ENCODE measurements at regions not wholly inside any gene's neighbourhood (a gene's known extent, or its start where the extent isn't known, plus 50 kb on each side); places are given as distances from the start of the nearest gene placed in this dataset.

DNA sequence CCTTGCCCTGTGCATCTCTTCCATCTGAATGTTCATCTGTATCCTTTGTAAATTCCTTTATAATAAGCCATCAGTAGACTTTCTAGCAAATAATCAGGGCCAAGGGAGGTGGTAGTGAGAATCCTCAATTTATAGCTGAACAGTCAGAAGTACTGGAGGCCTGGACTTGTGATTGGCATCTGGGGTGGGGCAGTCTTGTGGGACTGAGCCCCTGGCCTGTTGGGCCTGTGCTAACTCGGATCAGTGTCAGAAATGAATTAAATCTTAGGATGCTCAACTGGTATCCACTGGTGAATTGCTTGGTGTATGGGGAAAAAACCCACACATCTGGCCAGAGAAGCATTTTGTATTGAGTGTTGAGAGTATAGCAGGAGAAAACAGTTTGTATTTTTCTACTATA lies 481.8 kb downstream of the GLRX3 start:
- ChIA-PET CTCF (no interaction called here), POLR2A (no interaction called here)
- Histone ChIP-seq H3K4me3 (no peak overlapping the region), H3K4me2 (no peak overlapping the region), H3K27ac (no peak overlapping the region), H3K9me3 (no peaks in the 10 kb centered on the region; the same call in 2 of the 3 replicates), H3K4me1 (no peaks in the 10 kb centered on the region)
- TF ChIP-seq MYC (IDR thresholded peaks at IDR 0.05; ENCODE audit: borderline replicate concordance, low read length), result no peak
- TF ChIP-seq ZFP36 (IDR thresholded peaks at IDR 0.05; ENCODE audit: borderline replicate concordance, partially characterized antibody), result no peak
- no peak for TF ChIP-seq HOXA7 (CRISPR knock-in tag; IDR thresholded peaks at IDR 0.05)
- TF ChIP-seq CBX8 (IDR thresholded peaks at IDR 0.05), result no peak
- TF ChIP-seq FOSB (CRISPR knock-in tag; IDR thresholded peaks at IDR 0.05), result no peak
- TF ChIP-seq, protein P1, sequence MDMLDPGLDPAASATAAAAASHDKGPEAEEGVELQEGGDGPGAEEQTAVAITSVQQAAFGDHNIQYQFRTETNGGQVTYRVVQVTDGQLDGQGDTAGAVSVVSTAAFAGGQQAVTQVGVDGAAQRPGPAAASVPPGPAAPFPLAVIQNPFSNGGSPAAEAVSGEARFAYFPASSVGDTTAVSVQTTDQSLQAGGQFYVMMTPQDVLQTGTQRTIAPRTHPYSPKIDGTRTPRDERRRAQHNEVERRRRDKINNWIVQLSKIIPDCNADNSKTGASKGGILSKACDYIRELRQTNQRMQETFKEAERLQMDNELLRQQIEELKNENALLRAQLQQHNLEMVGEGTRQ (IDR thresholded peaks at IDR 0.05), result no peak
- no peak for TF ChIP-seq ZSCAN20 (CRISPR knock-in tag; IDR thresholded peaks at IDR 0.05)
- TF ChIP-seq BHLHE40 (IDR thresholded peaks at IDR 0.05; ENCODE audit: low read depth, low read length), result no peak
- TF ChIP-seq, protein P2, sequence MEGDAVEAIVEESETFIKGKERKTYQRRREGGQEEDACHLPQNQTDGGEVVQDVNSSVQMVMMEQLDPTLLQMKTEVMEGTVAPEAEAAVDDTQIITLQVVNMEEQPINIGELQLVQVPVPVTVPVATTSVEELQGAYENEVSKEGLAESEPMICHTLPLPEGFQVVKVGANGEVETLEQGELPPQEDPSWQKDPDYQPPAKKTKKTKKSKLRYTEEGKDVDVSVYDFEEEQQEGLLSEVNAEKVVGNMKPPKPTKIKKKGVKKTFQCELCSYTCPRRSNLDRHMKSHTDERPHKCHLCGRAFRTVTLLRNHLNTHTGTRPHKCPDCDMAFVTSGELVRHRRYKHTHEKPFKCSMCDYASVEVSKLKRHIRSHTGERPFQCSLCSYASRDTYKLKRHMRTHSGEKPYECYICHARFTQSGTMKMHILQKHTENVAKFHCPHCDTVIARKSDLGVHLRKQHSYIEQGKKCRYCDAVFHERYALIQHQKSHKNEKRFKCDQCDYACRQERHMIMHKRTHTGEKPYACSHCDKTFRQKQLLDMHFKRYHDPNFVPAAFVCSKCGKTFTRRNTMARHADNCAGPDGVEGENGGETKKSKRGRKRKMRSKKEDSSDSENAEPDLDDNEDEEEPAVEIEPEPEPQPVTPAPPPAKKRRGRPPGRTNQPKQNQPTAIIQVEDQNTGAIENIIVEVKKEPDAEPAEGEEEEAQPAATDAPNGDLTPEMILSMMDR (IDR thresholded peaks at IDR 0.05), result no peak
- ATAC-seq (no peak), FAIRE-seq (no peak), DNase-seq (ENCODE audit: low read depth in 1 of 2, low spot score in 1 of 2) (no peak)
- 6% methylated on average over 1 of the region's 1 CpG for WGBS (ENCODE audit: missing lambda C conversion rate)

DNA sequence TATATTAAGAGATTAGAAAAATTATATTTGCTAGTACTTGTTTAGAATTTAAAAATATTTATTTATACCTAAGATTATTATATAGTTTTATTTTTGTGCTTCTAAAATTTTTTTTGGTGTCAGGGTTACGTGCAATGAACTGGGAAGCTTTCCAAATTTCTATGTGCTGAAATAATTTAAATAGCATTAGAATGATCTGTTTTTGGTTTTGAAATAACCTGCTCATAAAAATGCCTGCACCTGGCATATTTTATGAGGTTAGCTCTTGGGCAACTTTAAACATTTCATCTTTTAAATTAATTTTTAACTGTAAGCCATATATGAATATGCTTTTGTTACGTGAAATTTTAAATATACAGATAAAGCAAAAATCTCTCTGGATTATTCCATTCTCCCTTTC lies 482.5 kb downstream of the GLRX3 start:
- Histone ChIP-seq H3K4me2 (no peak overlapping the region), H3K4me3 (no peak overlapping the region), H3K9me3 (no peaks in the 10 kb centered on the region; the same call in 2 of the 3 replicates), H3K4me1 (no peaks in the 10 kb centered on the region), H3K27ac (no peak overlapping the region)
- CTCF ChIA-PET, result no interaction called here
- TF ChIP-seq SREBF2 (IDR thresholded peaks at IDR 0.05) (no peak), RAD21 (conservative IDR thresholded peaks at IDR 0.05 in 1 of 2, IDR thresholded peaks at IDR 0.05 in 1 of 2) (no peak), JUN (IDR thresholded peaks at IDR 0.05) (no peak), CEBPB (IDR thresholded peaks at IDR 0.05) (no peak), HOXB5 (CRISPR knock-in tag; IDR thresholded peaks at IDR 0.05) (no peak)
- TF ChIP-seq, protein P3, sequence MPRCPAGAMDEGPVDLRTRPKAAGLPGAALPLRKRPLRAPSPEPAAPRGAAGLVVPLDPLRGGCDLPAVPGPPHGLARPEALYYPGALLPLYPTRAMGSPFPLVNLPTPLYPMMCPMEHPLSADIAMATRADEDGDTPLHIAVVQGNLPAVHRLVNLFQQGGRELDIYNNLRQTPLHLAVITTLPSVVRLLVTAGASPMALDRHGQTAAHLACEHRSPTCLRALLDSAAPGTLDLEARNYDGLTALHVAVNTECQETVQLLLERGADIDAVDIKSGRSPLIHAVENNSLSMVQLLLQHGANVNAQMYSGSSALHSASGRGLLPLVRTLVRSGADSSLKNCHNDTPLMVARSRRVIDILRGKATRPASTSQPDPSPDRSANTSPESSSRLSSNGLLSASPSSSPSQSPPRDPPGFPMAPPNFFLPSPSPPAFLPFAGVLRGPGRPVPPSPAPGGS (IDR thresholded peaks at IDR 0.05), result no peak
- TF ChIP-seq, protein P4, sequence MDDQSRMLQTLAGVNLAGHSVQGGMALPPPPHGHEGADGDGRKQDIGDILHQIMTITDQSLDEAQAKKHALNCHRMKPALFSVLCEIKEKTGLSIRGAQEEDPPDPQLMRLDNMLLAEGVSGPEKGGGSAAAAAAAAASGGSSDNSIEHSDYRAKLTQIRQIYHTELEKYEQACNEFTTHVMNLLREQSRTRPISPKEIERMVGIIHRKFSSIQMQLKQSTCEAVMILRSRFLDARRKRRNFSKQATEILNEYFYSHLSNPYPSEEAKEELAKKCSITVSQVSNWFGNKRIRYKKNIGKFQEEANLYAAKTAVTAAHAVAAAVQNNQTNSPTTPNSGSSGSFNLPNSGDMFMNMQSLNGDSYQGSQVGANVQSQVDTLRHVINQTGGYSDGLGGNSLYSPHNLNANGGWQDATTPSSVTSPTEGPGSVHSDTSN (IDR thresholded peaks at IDR 0.05), result no peak
- FAIRE-seq (no peak), ATAC-seq (no peak), DNase-seq (ENCODE audit: low read depth in 1 of 2, low spot score in 1 of 2) (no peak)
- POLR2A ChIA-PET, result no interaction called here
- WGBS (ENCODE audit: missing lambda C conversion rate), result 10% methylated on average over 2 of the region's 2 CpGs

DNA sequence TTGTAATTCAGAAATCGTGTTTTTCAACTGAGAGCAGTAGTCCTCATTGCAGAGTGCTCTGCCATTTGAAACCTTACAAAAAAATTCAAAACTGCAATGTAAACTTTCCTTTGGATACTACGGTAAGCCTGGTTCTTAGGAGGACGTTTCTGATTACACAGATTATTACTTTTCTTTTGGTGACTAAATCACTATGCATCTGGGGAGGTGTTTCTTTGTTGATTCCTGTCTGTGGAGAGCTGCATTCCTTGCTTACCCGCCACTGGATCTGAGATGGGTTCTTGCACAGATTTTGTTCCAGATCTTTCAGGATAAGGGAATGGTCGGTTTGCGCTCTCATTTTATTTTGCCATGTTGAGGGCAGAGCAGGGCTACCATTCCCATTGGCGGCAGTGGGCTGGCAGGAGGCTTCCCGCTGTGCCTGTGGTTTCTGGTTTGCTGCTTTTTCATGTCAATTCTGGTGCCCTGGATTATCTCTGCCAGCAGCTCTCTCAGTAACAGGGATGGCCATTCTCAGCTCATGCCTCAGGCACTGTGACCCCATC lies 485.1 kb downstream of the GLRX3 start:
- ChIA-PET CTCF (no interaction called here), POLR2A (no interaction called here)
- Histone ChIP-seq H3K4me1 (no peaks in the 10 kb centered on the region), H3K4me3 (no peak overlapping the region), H3K9me3 (no peaks in the 10 kb centered on the region; the same call in 2 of the 3 replicates), H3K27ac (no peak overlapping the region), H3K4me2 (no peak overlapping the region)
- TF ChIP-seq SREBF2 (IDR thresholded peaks at IDR 0.05), result no peak
- no peak for TF ChIP-seq JUNB (IDR thresholded peaks at IDR 0.05)
- TF ChIP-seq EHF (CRISPR knock-in tag; IDR thresholded peaks at IDR 0.05), result no peak
- TF ChIP-seq, protein P3 (IDR thresholded peaks at IDR 0.05), result no peak
- FAIRE-seq (no peak), DNase-seq (ENCODE audit: low read depth in 1 of 2, low spot score in 1 of 2) (no peak), ATAC-seq (no peak)
- 18% methylated on average over 7 of the region's 8 CpGs for WGBS (ENCODE audit: missing lambda C conversion rate)

Data from A549 (cell line).